Stimulated activated CD8-positive, alpha-beta memory T cell treated with anti-CD3 and anti-CD28 coated beads, Interleukin-12 subunit alpha, Interleukin-12 subunit beta, amount 100 ng/mL, for 4 hours (primary cell): ENCODE measurements at regions not wholly inside any gene's neighbourhood (a gene's known extent, or its start where the extent isn't known, plus 50 kb on each side); places are given as distances from the start of the nearest gene placed in this dataset.
"Not testable (repeated sequence)": the region's sequence is repeated elsewhere in the genome, so short reads cannot be mapped to it uniquely, and the experiment has no call there.

Experiments used
- DNase-seq: peaks from one replicate; pipeline ENCODE4 v3.0.0-alpha.2; 2020; ENCODE audit warnings: low read depth

DNA sequence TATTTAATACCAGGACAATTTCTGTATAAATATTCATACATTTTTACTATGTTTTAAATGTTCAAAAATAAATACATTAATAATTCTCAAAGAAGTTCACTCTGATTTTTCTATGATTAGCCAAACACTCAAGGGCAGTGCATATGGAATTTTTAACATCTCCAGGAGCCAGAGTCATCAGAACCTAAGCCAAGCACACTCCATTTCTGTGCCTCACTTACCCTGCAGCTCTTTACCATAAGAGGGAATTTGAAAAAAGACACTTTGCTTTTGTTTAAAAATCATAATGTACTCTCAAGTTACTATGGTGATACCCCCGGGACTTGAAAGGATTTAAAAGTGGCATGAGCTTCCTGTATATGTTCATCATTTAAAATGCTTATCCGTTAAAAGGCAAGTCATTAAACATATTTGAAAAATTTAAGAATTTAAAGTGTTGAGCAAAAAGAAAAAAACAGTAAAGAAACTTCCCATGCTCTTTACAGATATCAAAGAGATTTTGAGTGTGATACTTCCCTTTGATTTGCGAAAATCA, 747.4 kb upstream of the NECTIN3 start:
- DNase-seq, result no peak

GRCh38 chr3:110327870-110328269, 743.7 kb upstream of the NECTIN3 start:
- DNase-seq, result no peak

GRCh38 chr3:110331562-110331961, 740.1 kb upstream of the NECTIN3 start:
- not testable (repeated sequence) for DNase-seq

DNA sequence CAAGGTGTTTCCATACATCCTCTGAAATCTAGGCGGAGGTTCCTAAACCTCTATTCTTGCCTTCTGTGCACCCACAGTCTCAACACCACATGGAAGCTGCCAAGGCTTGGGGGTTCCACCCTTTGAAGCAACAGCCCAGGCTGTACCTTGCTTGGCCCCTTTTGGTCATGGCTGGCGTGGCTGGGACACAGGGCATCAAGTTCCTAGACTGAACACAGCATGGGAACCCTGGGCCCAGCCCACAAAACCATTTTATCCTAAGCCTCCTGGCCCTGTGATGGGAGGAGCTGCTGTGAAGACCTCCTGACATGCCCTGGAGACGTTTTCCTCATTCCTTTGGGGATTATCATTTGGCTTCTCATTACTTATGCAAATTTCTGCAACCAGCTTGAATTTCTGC, 739.0 kb upstream of the NECTIN3 start:
- no peak for DNase-seq

DNA sequence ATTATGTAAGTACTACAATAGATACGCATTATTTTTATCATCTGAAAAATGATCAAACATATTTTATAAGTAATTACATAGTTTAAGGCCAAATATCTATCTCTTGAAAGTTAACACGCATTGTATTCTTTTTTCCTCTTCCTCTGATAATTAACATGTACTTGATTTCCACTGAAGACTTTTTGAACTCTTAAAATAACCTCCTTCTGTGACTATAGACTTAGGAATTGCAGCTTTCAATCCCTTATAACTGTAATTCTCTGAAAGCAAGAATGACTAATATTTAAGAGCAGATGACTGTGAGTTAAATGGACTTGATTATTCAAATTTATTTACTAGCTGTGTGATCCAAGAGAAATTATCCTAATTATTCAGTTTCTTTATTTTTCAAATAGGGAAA, 730.6 kb upstream of the NECTIN3 start:
- no peak for DNase-seq

GRCh38 chr3:110343376-110343775, 728.2 kb upstream of the NECTIN3 start:
- no peak for DNase-seq

- DNase-seq, result no peak
These were observed 727.7 kb upstream of the NECTIN3 start for GRCh38 chr3:110343945-110344344.

GRCh38 chr3:110344487-110344886, 727.1 kb upstream of the NECTIN3 start:
- DNase-seq, result no peak

GRCh38 chr3:110344897-110345767, 726.5 kb upstream of the NECTIN3 start:
- DNase-seq, result no peak

GRCh38 chr3:110349295-110349694, 722.3 kb upstream of the NECTIN3 start:
- no peak for DNase-seq

DNA sequence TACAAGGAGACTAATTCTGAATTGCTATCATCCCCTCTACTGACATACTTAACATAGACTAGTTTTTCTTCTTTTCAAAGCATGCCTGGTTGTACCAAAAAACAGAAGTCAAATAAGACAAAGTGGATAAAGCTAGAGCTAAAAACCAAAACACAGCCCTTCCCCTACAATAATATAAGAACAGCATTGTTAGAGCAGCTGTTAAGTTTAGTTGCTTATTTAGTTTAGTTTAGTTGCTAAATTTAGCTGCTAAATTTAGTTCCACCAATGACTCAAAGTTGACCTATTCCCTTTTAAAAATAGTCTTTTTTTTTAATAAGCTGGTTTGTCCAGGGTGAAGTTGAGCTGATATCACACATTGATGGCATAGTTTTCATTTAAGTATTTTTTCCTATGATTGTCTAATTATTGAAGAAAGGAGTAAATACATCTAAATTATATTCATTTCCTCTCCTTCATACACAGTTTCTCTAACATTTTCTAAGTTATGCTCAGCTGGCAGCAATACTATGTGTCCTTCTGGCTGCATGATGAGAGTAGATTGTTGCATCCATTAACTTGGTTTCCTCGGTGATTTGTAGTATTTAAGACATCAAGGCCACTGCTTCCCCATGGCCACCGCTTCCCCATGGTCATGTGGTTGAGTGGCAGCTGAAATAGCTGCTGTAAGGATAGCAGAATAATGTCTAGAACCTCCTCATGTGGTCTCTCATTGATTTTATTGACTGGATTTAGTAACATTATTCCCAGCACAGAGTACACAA, 718.6 kb upstream of the NECTIN3 start:
- DNase-seq, result no peak

- DNase-seq, result no peak
These were observed 708.9 kb upstream of the NECTIN3 start for GRCh38 chr3:110362751-110363150.

DNA sequence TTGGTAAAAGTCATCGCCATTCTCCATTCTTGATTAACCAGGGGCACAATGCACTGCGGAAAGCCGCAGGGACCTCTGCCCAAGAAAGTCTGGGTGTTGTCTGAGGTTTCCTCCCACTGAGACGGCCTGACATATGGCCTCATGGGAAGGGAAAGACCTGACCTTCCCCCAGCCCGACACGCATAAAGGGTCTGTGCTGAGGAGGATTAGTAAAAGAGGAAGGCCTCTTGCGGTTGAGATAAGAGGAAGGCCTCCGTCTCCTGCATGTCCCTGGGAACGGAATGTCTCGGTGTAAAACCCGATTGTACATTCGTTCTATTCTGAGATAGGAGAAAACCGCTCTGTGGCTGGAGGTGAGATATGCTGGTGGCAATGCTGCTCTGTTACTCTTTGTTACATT, 704.3 kb upstream of the NECTIN3 start:
- not testable (repeated sequence) for DNase-seq

- no peak for DNase-seq
These were observed 695.7 kb upstream of the NECTIN3 start for GRCh38 chr3:110375751-110376518.

- DNase-seq, result no peak
These were observed 693.1 kb upstream of the NECTIN3 start for GRCh38 chr3:110378481-110378880.

GRCh38 chr3:110381992-110382391, 689.6 kb upstream of the NECTIN3 start:
- DNase-seq, result no peak

- no peak for DNase-seq
These were observed 688.3 kb upstream of the NECTIN3 start for GRCh38 chr3:110383356-110383755.

- no peak for DNase-seq
These were observed 687.0 kb upstream of the NECTIN3 start for GRCh38 chr3:110384601-110385000.

DNA sequence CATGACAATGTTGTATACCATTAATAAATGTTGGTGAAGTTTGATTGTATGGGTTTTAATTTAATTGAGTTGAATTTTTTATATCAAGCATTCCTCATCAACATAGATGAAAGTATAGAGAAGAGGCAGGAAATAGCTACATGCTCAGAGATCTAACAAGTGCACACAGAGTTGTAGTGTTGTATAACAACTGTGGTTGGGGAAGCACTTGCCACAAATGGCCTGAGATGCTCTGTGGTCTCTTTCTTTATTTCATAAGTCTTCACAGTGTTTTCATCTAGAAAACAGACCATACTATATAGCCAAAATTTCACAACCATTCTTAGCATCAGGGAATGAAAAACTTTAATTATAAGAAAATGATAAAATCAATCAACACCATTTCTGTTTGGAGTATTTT, 682.6 kb upstream of the NECTIN3 start:
- DNase-seq, result no peak

GRCh38 chr3:110390372-110390771, 681.2 kb upstream of the NECTIN3 start:
- DNase-seq, result no peak

DNA sequence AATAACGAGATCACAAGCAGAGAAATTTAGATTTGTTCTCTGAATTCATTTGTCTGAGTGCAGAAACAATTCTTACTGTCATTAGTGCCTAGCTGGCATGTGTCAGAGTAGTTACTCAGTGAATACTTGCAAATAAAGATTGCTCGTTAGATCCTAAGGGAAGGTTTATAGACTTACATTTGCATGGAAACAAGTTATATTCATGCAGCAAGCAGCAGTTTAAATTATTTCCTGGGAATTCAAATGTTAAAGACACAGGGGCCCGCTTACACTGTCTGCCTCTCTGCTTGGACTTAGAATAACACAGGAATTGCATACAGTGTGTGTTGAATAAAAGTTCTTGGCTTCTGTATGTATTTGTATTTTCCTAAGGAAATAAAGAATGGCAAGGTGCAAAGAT, 680.6 kb upstream of the NECTIN3 start:
- DNase-seq, result no peak
